Retinal pigment epithelial cell (primary cell): ENCODE measurements at regions not wholly inside any gene's neighbourhood (a gene's known extent, or its start where the extent isn't known, plus 50 kb on each side); places are given as distances from the start of the nearest gene placed in this dataset.

Experiments used
- DNase-seq: peaks from one replicate; pipeline ENCODE4 v3.0.0-alpha.2; 2010; ENCODE audit warnings: low read depth
- H3K4me3 ChIP-seq: 2 replicates; pipeline ENCODE4 v1.5.1; 2011; ENCODE audit warnings: mild to moderate bottlenecking, low read length, control low read depth, moderate library complexity
- CTCF ChIP-seq: conservative IDR thresholded peaks from 2 replicates; pipeline ENCODE4 v1.5.1; 2011; ENCODE audit warnings: low read depth, low read length, control low read depth, inconsistent platforms

- H3K4me3 ChIP-seq = no peak overlapping the region
- no peak for DNase-seq
- no peak for TF ChIP-seq CTCF
Measured at GRCh38 chr5:57037355-57037754, 85.4 kb upstream of the MIER3 start.

- no peak overlapping the region for H3K4me3 ChIP-seq
- no peak for TF ChIP-seq CTCF
- no peak for DNase-seq
Measured at GRCh38 chr5:57041570-57041969, 89.6 kb upstream of the MIER3 start.

GRCh38 chr5:57042524-57042931, 90.6 kb upstream of the MIER3 start:
- no peak for TF ChIP-seq CTCF
- no peak for DNase-seq
- no peak overlapping the region for H3K4me3 ChIP-seq

GRCh38 chr5:57054135-57054534, 102.2 kb upstream of the MIER3 start:
- no peak for TF ChIP-seq CTCF
- no peak for DNase-seq
- H3K4me3 ChIP-seq = no peak overlapping the region

GRCh38 chr5:57054671-57055070, 102.7 kb upstream of the MIER3 start:
- no peak for DNase-seq
- no peak overlapping the region for H3K4me3 ChIP-seq
- no peak for TF ChIP-seq CTCF

- DNase-seq = no peak
- no peak for TF ChIP-seq CTCF
- H3K4me3 ChIP-seq = no peak overlapping the region
Measured at GRCh38 chr5:57055731-57056130, 103.8 kb upstream of the MIER3 start.

GRCh38 chr5:57063773-57064172, 110.1 kb upstream of the GPBP1 start:
- no peak for TF ChIP-seq CTCF
- DNase-seq = no peak
- H3K4me3 ChIP-seq = no peak overlapping the region
